ENCODE measurements at regions not wholly inside any gene's neighbourhood (a gene's known extent, or its start where the extent isn't known, plus 50 kb on each side); places are given as distances from the start of the nearest gene placed in this dataset.

- TF ChIP-seq, protein P1, sequence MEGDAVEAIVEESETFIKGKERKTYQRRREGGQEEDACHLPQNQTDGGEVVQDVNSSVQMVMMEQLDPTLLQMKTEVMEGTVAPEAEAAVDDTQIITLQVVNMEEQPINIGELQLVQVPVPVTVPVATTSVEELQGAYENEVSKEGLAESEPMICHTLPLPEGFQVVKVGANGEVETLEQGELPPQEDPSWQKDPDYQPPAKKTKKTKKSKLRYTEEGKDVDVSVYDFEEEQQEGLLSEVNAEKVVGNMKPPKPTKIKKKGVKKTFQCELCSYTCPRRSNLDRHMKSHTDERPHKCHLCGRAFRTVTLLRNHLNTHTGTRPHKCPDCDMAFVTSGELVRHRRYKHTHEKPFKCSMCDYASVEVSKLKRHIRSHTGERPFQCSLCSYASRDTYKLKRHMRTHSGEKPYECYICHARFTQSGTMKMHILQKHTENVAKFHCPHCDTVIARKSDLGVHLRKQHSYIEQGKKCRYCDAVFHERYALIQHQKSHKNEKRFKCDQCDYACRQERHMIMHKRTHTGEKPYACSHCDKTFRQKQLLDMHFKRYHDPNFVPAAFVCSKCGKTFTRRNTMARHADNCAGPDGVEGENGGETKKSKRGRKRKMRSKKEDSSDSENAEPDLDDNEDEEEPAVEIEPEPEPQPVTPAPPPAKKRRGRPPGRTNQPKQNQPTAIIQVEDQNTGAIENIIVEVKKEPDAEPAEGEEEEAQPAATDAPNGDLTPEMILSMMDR (IDR thresholded peaks at IDR 0.05), result no peak
- TF ChIP-seq POLR2A (IDR thresholded peaks at IDR 0.05), result no peak
These were observed 143.6 kb downstream of the SPP2 start for GRCh38 chr2:234193977-234194563.

Data from lower leg skin (tissue), 3 donors.